ENCODE measurements at regions not wholly inside any gene's neighbourhood (a gene's known extent, or its start where the extent isn't known, plus 50 kb on each side); places are given as distances from the start of the nearest gene placed in this dataset.
A peak's percentile ranks its signal among the peaks of the same experiment; 100 is the strongest.

- no peak for DNase-seq (ENCODE audit: low spot score)
Measured at GRCh38 chr7:68484731-68485130, 1113.5 kb upstream of the AUTS2 start.

- no peak for DNase-seq (ENCODE audit: low spot score)
Measured at GRCh38 chr7:68485253-68485917, 1112.9 kb upstream of the AUTS2 start.

DNA sequence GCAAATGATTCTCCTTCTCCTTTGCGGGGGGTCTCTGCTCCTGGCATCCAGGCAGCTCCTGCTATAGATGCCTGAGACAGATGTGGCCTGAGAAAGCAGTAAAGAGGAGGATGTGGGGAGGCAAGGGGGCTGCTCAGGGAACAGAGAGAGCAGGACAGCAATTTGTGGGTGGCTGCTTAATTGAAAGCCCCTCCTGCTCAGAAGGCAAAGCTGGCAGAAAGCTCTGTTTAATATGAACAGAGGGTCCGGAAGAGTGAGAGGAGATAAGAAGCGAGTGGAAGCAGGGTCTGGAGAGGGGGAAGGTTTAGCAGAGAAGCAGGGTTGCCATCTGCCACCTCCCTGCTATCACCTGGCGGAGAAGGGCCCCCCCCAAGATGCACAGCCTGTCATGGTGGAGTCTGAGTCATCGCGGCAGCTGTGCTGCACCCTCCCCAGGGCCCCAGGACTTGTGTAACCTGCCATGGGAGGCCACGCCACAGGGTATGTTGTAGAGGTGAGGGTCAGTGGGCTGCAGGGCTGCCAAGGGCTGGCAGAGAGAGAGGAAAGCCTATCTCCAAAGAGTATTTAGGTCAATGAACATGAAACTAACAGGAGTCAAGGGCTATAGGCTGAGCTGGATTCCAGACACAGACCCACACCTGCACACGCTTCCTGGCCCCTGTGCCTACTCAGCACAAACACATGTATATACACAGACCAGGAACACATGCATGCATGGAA lies 1109.8 kb upstream of the AUTS2 start:
- DNase-seq (ENCODE audit: low spot score) = no peak

DNA sequence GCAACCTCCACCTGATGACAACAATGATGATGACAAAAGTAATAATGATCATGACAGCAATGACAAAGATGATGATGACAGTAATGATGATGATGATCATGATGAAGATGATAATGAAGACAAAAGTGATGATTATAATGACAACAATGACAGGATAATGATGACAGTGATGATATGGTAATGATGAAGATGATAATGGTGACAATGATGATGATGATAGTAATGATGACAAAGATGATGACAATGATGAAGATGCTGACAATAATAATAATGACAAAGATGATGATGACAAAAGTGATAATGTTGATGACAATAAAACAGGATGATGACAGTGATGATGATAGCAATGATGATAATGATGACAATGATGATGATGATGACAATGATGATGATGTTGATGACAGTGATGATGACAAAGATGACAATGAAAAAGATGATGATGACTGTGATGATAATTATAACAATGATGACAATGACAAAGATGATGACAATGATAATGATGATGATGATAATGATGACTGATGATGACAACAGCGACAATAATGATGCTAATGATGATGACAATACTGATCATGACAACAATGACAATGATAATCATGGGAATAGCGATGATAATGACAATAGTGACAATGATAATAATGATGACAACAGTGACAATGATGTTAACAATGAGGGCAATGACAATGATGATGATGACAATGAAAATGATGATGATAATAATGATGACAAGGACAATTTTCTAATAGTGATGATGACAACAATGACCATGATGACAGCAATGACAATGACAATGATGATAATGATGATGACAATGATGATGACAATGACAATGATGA lies 1106.5 kb upstream of the AUTS2 start:
- DNase-seq (ENCODE audit: low spot score) = no peak

GRCh38 chr7:68492359-68492690 lies 1106.0 kb upstream of the AUTS2 start:
- DNase-seq (ENCODE audit: low spot score) = no peak

DNA sequence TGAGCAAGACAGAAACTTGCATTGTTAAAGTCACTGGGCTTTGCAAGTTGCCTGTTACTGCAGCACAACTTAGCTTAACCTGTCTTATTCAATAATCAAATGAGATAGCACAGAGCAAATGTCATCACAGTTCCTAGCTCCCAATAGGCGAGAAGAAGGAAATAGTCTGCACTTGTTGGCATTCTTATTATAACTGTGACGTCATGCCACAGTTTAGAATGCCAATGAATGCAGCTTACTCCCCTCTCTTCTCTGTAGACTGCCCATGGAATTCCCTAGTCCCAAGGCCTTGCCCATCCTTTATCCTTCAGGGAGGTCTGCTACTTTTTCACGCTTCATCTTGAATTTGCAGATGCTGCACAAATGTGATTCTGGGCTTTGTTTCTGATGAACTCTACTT lies 1094.9 kb upstream of the AUTS2 start:
- no peak for DNase-seq (ENCODE audit: low spot score)

- DNase-seq (ENCODE audit: low spot score) = no peak
Measured at GRCh38 chr7:68504716-68505115, 1093.6 kb upstream of the AUTS2 start.

DNA sequence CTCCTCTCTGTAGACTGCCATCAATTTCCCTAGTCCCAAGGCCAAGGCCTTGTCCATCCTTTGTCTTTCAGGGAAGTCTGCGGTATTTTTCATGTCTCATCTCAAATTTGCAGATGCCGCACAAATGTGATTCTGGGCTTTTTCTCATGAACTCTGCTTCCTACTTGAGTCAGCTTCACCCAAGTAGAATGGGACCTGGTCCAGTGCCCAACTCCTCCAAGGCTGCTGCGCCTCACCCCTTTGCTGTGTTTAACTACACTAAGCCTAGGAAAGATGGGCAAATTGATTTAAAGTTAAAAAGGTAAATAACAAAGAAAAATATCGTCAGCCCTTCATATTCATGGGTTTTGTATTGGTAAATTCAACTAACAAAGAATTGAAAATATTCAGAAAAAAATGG lies 1092.6 kb upstream of the AUTS2 start:
- no peak for DNase-seq (ENCODE audit: low spot score)

DNA sequence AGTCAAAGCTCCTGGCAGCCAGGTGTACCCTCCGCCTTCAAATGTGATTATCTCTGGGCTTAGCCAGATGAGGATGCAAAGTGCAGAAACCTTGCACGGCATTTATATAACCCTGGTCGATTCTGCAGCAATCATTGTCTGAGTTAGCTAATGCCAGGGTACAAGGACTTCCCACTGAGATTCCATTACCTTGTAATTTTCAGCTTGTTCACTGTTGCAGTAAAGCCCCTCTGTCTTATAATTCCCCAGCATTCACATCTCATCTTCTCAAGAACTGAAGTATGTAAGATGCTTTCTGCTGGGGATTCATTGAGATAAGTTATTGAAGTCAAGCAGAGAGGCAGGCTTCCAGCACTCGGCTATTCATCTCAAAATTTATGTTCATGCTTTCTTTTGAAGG lies 1090.6 kb upstream of the AUTS2 start:
- DNase-seq (ENCODE audit: low spot score) = no peak

DNA sequence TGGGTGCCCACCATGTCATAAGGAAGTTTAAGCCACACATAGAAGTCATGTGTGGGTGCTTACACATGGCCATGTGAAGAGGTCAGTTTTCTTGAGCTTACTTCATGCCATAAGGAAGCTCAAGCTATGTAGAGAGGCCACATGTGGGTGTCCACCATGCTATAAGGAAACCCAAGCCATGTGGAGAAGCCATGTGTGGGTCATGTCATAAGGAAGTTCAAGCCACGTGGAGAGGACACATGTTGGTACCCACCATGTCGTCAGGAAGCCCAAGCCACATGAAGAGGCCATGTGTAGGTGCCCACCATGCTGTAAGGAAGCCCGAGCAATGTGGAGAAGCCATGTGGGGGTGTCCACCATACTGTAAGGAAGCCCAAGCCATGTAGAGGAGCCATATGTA lies 1089.2 kb upstream of the AUTS2 start:
- DNase-seq (ENCODE audit: low spot score) = no peak

DNA sequence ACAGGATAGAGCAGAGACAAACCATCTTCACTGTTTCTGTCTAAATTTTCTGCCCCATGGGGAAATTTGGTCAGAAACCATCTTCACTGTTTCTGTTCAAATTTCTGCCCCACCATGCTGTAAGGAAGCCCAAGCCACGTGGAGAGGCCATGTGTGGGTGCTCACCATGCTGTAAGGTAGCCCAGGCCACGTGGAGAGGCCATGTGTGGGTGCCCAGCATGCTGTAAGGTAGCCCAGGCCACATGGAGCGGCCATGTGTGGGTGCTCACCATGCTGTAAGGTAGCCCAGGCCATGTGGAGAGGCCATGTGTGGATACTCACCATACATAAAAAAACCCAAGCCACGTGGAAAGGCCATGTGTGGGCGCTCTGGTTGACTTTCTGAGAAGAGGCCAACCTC lies 1088.7 kb upstream of the AUTS2 start:
- no peak for DNase-seq (ENCODE audit: low spot score)

- no peak for DNase-seq (ENCODE audit: low spot score)
Measured at GRCh38 chr7:68511281-68511680, 1087.0 kb upstream of the AUTS2 start.

DNA sequence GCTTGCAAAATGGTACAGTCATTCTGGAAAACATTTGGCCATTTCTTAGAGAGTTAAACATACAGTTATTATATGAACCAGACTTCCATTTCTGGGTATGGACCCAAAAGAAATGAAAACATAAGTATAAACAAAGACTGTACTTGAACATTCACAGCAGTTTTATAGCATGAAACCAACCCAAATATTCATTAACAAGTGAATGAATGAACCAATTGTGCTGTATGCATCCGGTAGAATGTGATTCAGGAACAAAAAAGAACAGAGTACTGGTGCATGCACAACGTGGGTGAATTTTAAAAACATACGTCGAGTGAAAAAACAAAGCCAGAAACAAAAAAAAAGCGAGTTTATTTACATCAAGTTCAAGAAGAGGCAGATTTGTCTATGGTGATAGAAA lies 1085.8 kb upstream of the AUTS2 start:
- no peak for DNase-seq (ENCODE audit: low spot score)

GRCh38 chr7:68518060-68518459 lies 1080.2 kb upstream of the AUTS2 start:
- DNase-seq (ENCODE audit: low spot score) = no peak

- no peak for DNase-seq (ENCODE audit: low spot score)
Measured at GRCh38 chr7:68524126-68524525, 1074.1 kb upstream of the AUTS2 start.

DNA sequence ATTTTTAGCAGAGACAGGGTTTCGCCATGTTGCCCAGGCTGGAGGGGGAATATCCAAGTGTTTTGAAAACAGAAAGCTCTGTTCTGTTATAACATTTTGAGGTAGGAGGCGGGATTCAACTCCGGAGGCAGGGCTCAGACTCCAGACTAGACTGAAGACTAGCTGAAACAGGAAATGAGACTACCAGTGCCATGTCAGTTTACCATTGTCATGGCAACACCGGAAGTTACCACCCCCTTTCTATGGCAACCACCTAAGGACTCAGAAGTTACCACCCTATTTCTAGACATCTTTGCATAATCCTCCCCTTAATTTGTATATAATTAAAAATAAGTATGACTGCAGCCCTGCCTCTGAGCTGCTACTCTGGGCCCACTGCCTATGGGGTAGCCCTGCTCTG lies 1069.1 kb upstream of the AUTS2 start:
- DNase-seq (ENCODE audit: low spot score) = peak; percentile 5

- DNase-seq (ENCODE audit: low spot score) = no peak
Measured at GRCh38 chr7:68535266-68535665, 1063.0 kb upstream of the AUTS2 start.

DNA sequence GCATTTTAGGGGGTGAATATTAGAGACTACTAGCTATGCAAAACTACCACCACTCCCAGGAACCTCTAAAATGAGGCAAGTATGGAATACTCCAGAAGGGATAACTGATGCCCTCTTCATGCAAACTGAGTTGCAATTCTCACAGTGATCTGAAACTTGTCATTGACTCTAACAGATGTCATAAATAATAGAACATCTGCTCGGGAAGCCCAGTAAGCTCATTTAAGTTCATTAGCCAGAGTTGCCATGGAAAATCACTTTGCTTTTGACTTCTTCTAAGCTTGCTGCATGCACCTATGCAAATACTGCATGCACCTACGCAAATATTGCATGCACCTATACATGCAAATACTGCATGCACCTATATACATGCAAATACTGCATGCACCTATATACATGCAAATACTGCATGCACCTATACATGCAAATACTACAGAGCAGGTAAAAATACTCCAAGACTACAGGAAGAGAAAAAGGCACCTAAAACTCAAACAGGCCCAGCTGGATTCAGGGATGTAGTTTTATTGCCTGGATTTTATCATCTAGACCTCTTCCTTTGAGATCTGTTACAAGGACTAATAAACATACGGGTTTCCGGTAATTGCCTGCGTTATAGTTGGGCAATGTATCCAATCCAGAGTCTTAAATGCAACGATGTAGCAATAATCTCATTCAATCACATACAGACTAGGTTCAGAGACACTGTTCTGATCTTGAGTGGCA lies 1061.1 kb upstream of the AUTS2 start:
- no peak for DNase-seq (ENCODE audit: low spot score)

DNA sequence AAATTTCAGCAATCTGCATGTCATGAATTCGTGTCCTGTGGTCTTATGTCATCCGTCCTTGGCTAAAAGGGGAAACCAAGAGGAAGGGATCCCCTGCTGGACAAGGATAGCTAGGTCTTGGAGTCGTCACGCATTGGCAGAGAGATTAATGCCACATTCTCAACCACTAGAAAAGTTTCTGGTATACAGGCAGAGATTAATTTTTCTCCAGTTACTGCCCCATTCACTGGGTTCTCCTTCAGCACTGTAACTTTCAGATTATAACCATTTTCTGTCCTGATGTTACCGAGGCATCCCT lies 1060.6 kb upstream of the AUTS2 start:
- no peak for DNase-seq (ENCODE audit: low spot score)

DNA sequence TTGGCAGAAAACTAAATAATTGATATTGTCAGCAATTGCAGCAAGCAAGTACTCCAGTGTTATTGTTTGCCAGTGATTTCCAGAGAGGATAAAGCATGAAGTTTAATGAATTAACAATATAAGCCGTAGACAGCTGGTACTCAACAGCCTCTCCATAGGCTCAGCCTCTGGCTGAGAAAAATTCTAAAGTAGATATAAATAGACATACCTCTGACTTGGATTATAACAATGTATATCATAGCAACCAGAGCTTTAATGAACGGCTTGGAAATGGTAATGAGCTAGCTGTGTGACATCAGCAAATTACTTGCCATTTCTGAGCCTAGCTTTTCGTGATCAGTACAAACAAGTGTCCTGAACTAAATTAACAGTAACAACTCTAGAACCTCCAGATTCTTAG lies 1055.4 kb upstream of the AUTS2 start:
- no peak for DNase-seq (ENCODE audit: low spot score)

DNA sequence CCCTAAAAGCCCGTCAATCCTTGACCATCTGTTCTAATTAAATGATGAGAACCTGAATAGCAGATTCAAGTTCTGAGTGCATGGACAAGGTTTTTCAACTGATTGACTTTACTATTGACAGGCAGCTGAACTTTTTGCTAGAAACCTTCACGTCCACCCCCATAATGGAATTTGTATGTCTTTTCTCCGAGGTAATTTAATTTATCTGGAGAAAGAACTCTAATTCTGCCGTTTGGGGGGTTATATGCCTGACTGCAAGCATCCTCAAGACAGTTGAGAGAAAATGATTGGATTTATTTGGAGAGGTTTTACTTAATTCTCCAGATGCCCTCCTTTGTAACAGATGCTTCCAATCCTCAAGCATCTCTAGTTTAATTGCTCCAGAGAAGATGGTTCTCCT lies 1053.4 kb upstream of the AUTS2 start:
- DNase-seq (ENCODE audit: low spot score) = no peak

DNA sequence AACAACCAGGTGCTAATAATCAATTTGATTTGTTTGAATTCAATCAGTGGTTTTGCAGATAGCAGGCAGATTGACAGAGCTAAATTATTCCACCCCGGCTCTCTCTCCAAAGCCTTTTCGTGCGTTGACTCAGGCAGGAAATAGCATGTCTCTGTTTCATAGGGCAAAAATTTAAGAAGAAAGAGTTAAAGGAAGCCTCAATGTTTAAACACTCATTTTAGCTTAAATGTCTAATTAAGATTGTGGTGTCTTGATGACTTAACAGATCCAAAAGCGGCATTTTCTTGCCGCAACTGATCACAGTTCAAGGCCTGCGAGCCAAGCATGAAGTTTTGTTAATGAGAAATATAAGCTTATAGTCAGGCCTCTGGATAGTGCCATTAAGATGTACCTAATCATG lies 1051.1 kb upstream of the AUTS2 start:
- DNase-seq (ENCODE audit: low spot score) = no peak

GRCh38 chr7:68547799-68548198 lies 1050.5 kb upstream of the AUTS2 start:
- DNase-seq (ENCODE audit: low spot score) = no peak
